Activated T-cell treated with anti-CD3 and anti-CD28 coated beads, Interleukin-2, amount 50 U/mL, for 1 hour (primary cell): ENCODE measurements at regions not wholly inside any gene's neighbourhood (a gene's known extent, or its start where the extent isn't known, plus 50 kb on each side); places are given as distances from the start of the nearest gene placed in this dataset.
"Not testable (repeated sequence)": the region's sequence is repeated elsewhere in the genome, so short reads cannot be mapped to it uniquely, and the experiment has no call there.

ENCODE experiments used
- DNase-seq: peaks from one replicate; pipeline ENCODE4 v3.0.0-alpha.2; 2020

DNA sequence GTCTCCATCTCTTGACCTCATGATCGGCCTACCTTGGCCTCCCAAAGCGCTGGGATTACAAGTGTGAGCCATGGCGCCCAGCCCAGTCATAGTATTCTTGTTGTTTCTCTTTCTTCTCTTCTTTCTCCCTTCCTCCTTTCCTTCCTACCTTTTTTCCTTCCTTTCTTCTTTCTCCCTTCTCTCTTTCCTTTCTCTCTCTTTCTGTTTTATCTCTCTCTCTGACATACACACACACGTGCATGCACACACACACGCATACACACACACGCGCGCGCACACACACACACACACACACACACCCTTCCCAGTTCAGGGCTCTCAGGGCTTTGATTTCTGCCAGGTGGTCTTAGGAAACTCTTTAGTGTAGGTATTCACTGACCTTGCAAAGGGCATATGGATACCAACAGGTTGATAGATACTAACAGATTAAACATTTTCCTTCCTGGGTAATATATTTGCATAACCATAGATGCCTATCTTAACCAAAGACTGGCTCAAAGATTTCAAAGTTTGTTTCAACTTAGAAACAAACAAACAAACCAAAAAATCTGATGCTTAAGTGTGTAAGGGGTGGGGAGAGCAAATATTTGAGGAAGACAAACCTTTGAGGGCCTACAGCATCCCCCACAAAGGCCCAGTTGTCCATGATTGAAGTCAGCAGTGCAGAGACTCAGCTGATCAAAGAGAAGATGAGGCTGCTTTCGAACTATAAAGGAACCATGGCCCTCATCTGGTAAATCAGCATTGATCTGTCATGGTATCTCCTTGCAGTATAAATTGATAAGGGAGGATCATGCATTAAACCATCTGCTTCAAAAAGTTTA lies 288.2 kb upstream of the SEMA6A start:
- no peak for DNase-seq

DNA sequence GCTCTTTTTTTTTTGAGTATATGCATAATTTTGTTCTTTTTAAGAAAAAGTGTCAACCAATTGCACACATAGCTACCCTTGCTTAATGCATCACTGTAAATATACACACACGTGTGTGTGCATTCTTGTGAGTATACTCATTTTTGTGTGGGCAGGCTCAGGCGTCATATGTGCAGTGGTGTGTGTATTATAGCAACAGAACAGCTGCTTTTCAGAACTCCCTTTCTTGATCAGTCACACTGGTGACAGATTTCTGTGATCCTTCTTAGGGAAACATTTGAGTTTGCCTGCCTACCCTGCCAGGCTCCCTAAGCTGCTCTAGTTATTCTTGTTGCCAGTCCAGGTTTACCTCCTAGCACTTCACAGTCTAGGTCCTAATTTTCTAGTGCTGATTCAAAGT lies 287.0 kb upstream of the SEMA6A start:
- no peak for DNase-seq

DNA sequence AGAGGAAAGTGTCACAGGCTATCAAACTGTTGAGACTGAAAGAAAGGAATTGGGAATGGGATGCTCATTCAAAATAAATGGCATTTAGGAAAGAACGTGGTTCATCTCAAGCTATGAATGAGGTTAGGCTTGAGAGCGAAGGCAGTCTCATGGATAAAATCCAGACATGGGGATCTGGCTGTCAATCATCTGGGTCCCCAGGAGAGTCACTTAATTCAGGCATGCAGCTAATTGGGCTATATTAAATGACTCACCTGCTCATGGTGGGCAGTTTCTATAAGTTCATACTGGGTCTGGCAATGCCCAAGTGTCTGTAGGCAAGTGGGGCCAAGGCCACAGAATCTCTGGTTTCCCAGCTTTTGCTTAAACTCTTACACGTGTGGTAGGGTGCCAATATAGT lies 286.5 kb upstream of the SEMA6A start:
- no peak for DNase-seq

DNA sequence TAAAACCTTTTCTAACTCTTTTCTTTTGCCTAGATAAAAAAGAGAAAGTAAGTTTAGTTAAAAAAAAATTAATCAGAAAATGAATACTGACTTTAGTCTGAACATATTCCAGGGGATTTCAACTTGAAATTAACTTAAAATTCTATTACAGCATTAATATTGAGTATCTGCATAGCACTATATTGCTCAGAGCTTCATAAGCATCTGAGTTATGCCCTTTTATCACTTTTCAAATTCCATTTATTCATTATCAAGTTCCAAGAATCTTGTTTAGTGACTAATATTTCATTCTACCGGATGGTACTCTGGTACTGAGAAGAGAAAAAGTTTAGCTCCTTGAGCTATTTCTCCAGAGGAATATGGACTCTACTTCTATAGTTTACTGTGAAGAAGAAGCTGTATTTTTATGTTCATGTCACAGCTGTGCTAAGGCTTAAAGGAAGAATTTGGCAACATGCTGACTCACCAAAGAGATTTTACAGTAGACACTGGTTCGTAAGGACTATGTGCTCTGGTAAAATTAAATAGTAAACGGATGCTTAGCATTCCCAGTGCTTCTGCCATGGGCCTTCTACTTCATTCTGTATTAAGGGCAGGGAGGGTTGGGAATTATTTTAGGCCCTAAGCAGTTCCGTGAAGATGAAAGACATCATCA lies 285.2 kb upstream of the SEMA6A start:
- no peak for DNase-seq

DNA sequence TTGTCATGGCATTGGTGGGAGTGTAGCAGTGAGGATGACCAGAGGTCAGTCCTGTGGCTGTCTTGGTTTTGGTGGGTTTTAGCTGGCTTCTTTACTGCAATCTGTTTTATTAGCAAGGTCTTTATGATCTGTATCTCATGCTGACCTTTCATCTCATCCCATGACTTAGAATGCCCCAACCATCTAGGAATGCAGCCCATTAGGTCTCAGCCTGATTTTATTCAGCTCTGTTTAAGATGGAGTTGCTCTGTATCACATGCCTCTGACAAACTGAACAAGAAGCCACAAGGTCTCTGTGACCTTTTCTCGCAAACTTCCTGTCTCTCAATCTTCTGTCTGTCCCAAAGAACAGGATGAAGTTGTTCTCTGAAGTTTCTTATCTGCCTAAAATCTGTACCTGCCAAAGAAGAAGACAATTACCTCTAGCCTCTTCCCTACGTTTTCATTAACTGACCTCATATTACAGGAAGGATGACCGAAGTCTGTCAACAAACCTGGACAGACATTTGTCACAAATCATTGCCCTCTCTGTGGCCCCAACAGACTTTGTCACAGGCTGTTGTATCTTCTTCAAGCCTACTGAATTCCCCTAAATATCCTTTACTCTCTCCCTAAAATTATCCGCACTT lies 284.2 kb upstream of the SEMA6A start:
- DNase-seq: no peak

DNA sequence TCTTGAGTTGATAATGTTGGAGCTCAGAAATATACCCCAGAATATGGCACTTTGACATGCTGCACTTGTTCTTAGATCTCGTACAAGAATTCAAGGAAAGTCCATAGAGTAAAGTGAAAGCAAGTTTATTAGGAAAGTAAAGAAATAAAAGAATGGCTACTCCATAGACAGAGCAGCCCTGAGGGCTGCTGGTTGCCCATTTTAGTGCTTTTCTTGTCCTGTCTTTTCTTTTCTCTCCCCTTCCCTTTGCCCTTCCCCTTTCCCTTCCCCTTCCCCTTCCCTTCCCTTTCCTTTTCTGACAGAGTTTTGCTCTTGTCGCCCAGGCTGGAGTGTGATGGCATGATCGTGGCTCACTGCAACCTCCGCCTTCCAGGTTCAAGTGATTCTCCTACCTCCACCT lies 283.4 kb upstream of the SEMA6A start:
- not testable (repeated sequence) for DNase-seq

DNA sequence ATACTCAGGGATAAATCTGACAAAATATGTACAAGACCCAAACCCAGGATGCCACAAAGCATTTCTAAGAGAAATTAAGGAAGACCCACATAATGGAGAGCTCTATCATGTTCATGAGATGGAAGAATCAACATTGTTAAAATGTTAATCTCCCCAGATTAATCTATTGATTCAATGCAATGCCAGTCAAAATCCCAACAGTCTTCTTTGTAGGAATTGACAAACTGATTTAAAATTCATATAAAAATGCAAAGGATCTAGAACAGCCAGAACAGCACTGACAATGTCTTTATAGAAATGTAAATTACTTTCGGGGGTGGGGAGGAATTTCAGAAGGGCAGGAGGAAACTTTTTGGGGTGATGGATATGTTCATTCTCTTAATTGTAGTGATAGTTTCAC lies 281.6 kb upstream of the SEMA6A start:
- DNase-seq: no peak

DNA sequence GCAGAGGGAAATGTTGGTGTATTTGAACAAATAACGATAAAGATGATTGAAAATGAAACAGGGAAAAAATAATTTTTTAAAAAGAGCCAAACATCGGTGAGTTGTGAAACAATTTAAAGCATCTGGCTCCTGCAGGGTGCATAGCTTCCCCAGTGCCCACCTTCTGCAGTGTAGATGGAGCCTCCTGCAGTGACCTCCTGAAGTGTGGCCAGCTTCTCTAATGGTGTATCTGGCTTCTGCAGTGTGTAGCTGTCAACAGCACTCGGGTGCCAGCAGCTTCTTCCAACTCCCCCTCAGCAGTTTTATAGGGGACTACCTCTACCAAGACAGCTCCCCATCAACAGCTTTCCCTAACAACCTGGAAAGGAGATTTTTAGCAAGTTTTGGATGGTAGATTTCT lies 279.4 kb upstream of the SEMA6A start:
- no peak for DNase-seq

DNA sequence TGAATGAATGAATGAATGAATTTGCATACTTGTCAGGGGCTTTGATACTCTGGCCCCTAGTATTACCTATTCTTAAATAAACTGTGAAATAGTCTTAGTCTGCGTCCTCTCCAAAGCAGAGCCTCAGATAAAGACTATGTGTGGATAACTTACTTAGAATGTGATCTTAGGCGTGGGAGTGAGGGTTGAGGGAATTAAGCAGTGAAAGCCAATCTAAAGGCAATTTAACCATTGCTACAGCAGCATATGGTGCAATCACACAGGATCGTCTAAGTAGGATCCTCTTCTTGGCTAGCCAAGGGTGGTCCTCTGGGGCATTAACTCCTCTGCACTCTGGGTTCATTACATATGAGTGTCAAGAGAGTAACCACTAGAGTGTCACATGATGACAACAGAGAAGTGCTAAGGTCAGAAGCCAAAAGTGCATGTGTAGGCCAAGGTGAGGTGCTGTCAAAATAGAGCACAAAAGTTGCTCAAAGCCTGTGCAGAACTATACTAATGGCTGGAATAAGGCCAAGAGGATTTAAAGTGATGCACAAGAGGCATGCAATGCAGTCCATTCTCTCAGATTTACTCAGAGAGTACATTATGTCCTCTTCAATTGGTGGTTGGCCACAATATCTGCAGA lies 274.4 kb upstream of the SEMA6A start:
- DNase-seq: no peak

DNA sequence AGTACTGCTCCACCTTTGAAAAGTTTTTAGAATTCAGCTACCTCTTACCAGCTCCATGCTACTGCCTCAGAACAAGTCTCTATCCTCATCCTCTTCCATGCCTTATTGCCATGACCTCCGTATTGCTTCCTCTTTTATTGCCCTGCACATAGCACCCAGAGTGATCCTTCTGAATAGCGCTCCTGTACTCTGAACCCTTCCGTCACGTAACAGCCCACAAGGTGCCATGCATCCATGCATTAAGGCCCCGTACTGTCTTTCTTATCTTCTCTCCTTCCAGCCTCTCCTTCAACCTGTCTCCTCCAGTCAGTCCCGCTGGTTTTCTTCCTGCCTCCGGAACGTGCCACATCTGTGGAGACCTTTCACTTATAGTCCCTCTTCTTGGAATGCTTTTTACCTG lies 273.3 kb upstream of the SEMA6A start:
- DNase-seq: no peak

DNA sequence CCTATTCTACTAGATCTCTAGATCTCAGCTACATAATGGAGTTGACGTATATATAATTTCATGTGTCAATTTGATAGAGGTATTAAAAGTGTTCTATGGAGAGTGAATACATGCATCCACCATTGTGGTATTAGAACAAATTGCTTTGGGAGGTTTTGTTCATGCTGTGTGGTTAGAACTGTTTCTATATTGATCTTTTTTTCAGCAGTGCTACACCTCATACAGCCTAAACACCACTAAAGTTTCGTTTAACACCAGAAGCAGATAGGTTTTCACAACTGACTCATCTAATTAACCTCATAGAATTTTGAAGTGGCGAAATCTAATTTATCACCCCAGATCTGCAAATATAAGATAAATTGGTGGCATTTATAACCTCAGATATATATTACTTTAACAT lies 269.4 kb upstream of the SEMA6A start:
- DNase-seq: no peak

DNA sequence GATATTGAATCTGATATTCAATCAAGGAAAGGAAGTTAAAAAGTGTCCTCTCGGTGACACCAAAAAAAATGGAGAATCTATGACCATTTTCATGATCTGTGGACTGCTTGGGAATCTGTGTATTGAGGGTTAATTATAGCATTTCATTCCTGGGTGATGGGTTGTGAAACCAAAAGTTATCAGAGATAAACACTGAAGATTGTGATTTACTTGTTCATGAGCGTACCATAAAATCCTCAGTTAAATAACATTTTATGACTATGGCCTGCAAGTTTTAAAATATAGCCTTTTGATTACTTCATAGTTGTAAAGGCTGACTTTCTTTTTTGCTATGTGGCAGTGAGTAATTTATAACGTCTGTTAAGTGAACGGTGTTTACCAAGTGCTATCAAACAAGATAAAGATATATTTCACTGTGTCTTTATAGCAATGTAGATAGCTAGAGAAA lies 267.9 kb upstream of the SEMA6A start:
- no peak for DNase-seq

DNA sequence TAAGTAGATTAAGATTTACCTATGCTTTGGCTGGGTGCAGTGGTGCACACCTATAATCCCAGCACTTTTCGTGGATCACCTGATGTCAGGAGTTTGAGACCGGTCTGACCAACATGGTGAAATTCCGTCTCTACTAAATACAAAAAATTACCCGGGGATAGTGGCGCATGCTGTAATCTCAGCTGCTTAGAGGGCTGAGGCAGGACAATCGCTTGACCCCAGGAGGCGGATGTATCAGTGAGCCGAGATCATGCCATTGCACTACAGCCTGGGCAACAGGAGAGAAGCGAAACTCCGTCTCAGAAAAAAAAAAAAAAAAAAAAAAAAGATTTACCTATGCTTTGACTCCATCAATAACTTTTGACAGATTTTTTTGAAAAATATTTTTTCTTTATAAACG lies 267.1 kb upstream of the SEMA6A start:
- no peak for DNase-seq

DNA sequence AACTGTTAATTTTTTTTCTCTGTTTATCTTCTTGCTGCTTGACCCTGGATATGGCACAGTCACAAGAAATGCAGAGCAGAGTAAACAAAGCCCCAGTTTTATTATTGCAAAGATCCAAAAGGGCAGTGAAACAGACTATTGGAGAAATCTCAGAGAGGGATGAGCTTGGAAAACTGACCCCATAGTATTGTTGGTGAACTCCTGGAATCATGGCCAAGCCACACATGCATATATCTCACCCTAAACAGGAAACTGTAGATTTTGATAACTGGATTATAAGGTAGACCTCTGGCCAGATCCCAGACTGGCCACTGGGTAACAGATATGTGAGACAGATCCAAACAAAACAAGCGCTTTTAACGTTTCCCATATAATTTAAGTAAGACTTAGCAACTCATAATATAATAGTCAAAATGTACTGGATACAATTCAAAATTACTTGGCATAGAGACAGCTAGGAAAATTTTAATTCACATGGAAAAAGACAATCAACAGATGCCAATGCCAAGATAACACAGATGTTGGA lies 263.5 kb upstream of the SEMA6A start:
- DNase-seq: no peak

DNA sequence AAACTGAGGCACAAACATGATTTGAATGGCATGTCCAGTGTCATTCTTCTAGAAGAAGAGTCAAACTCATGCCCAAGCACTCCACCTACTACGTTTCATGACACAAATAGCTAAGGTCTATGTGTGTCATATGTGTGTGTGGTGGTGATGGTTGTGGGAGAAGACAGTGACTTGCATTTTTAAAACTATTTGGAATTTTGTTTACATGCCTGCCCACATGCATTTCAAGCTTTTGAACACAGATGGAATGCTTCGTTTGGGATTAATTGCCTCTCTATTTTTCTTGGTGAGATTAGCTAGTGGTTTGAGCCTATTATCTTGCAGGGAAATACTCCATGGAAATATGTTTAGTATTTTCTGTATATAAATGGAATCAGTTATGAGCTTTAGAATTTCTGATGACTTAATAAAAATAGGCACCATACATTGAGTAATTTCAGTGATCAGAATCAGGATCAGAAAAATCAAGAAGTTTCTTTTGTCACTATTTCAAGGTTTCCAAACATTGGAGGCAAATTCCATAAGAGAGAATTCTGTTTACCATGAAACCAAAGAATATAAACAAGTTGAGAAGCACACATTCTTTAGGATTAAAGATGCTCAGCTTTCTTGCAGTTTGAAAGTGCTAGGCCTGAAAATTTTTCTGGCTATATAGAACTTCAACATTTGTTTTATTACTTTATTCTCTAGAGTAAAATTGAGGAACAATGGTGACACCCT lies 260.3 kb upstream of the SEMA6A start:
- DNase-seq: no peak

DNA sequence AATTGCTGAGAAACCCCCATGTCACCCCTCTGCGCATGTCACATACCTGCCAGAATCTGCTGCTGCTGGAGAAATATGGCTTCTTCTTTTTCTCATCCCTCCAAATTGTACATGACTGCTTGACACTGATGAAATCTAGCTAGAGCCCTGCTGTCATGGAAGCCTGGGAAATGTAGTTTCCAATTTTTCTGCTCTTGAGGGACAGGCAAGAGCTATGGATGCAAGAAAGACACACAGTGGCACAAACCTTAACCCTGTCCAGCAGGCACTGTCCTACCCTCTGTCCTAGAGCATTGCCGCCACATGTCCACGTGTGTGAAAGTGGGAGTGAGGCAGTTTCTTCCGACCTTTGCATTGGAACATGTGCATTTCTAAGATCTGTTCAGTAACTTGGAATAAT lies 255.5 kb upstream of the SEMA6A start:
- no peak for DNase-seq

DNA sequence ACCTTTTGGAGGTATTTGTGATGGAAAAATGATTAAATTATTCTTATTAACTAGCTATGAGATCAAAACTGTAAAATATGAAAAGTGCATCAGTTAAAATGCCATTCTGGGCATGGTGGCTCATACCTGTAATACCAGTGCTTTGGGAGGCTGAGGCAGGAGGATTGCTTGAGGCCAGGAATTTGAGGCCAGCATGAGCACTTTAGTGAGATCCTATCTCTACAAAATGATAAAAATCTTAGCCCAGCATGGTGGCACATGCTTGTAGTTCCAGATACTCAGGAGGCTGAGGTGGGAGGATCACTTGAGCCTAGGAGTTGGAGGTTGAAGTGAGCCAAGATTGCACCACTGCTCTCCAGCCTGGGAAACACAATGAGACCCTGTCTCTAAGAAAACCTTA lies 252.5 kb upstream of the SEMA6A start:
- DNase-seq: no peak

DNA sequence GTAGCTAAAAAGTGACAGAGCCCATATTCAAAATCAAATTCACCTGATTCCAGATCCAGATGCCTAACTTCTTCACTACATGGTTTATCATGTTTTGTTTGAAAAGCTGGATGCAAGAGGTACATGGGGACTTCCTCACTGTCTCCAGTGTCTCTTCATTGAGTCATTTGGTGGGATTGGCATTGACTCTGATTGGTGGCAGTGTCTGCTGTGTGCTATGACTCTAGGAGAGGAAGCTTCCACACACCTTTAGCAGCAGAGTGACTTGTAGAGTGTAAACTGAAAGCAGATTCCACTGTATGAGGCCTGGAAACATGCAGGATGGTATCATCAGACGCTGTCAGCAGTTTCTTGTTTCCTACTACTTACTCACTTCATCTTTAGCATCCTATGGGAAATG lies 250.9 kb upstream of the SEMA6A start:
- DNase-seq: no peak

DNA sequence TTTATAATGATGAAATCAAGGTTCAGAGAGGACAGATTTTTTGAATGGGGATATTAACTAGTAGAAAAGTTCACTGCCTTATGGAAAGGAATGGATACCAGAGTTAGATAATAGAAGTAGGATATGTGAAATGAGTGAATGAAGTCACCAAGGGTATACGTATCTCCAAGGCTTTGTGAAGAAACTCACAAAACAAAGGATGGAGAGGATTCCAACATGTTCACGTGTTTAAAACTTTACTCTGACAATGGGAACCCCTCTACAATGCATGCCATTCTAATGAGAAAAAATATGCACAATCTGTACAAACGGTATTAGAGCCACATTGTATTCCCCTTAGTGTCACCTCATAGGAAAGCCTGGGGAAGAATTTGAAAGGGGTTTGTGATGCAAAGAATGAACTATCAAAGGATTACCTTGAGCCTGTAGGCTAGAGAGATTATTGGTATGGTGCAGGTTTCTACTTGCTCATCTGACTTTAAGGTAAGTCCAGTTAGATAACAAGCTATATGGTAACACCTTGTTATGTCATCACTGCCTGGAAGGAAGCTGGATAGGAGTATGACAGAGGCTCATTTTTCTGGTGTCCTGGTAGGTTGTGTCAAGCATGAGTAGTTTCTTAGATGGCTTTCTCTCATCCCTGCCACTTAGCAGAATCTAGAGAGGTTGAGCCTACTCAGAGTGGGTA lies 250.3 kb upstream of the SEMA6A start:
- no peak for DNase-seq

DNA sequence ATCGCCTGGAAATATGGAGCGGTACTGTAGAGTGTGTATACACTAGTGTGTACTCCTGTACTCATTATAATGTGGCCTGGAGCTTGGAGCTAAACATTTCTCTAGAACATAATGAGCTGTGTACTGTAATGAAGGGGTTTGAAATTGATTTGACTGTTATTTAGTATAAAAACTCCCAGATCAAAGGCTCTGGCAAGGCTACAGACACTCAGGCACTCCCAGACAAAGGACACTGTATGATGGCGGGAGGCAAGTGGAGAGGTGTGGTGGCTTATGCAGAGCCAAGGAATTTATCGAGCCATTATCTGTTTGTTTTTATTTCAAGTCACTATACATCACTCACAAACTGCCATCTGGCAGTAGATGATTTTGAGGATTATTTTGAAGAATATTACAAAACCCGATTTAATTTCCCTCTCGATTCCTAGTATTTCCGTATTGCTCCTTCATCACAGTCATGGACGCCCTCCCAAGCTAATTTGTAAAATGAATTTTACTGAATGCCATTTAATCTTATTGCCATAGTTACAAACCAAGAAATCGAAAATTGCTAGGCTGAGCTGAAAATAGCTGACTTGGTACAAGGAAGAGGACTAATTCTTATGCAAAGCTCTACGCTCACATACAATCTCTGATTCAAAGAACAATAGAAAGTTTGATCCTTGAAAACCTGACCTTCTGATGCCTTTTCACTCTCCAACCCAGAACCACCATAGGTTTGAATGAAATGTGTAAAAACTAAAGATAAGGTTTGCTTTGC lies 240.2 kb upstream of the SEMA6A start:
- no peak for DNase-seq

DNA sequence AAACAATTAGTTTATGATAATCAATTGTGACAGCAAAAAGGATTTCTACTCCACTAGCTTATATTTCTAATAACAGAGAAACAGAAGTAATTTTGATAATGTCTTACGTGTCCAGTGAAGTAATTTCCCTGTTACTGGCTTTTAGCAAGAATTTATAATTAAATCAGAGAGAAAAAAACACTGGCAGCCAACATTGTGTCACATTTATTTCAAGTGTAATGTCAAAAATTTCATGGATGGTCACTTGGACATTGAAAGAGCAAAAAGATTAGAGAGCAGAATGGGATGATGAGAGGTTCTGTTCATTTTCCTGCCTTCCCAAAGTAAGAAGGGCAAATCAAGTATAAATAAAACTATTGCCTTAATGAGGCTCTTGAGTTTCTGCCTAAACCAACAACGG lies 239.3 kb upstream of the SEMA6A start:
- no peak for DNase-seq
